ENCODE measurements at regions not wholly inside any gene's neighbourhood (a gene's known extent, or its start where the extent isn't known, plus 50 kb on each side); places are given as distances from the start of the nearest gene placed in this dataset.

- no peak for TF ChIP-seq POLR2AphosphoS5 (IDR thresholded peaks at IDR 0.05; ENCODE audit: low read depth, low read length)
- no peak for TF ChIP-seq POLR2A (IDR thresholded peaks at IDR 0.05; ENCODE audit: low read depth, low read length)
- TF ChIP-seq SPI1 (IDR thresholded peaks at IDR 0.05; ENCODE audit: low read depth, low read length), result no peak
- no peak for TF ChIP-seq POU2F2 (IDR thresholded peaks at IDR 0.05; ENCODE audit: low read depth, low read length)
- TF ChIP-seq TAF1 (IDR thresholded peaks at IDR 0.05; ENCODE audit: low read depth, low read length), result no peak
- no peak for TF ChIP-seq PAX5 (IDR thresholded peaks at IDR 0.05; ENCODE audit: insufficient read depth, low read length, severe bottlenecking)
- no peak for DNase-seq (ENCODE audit: insufficient read length, low spot score)
- no peak for FAIRE-seq
Measured at GRCh38 chr3:194874783-194875182, 189.1 kb downstream of the FAM43A start.

GRCh38 chr3:194875581-194876402 is 190.1 kb downstream of the FAM43A start:
- TF ChIP-seq PAX5 (IDR thresholded peaks at IDR 0.05; ENCODE audit: insufficient read depth, low read length, severe bottlenecking) (no peak), TAF1 (IDR thresholded peaks at IDR 0.05; ENCODE audit: low read depth, low read length) (no peak), POU2F2 (IDR thresholded peaks at IDR 0.05; ENCODE audit: low read depth, low read length) (no peak), POLR2AphosphoS5 (IDR thresholded peaks at IDR 0.05; ENCODE audit: low read depth, low read length) (no peak), SPI1 (IDR thresholded peaks at IDR 0.05; ENCODE audit: low read depth, low read length) (no peak), POLR2A (IDR thresholded peaks at IDR 0.05; ENCODE audit: low read depth, low read length) (no peak)

GRCh38 chr3:194876403-194877095 is 190.9 kb downstream of the FAM43A start:
- DNase-seq (ENCODE audit: insufficient read length, low spot score), result no peak
- FAIRE-seq, result no peak
- TF ChIP-seq POU2F2 (IDR thresholded peaks at IDR 0.05; ENCODE audit: low read depth, low read length) (no peak), POLR2AphosphoS5 (IDR thresholded peaks at IDR 0.05; ENCODE audit: low read depth, low read length) (no peak), SPI1 (IDR thresholded peaks at IDR 0.05; ENCODE audit: low read depth, low read length) (no peak), POLR2A (IDR thresholded peaks at IDR 0.05; ENCODE audit: low read depth, low read length) (no peak), PAX5 (IDR thresholded peaks at IDR 0.05; ENCODE audit: insufficient read depth, low read length, severe bottlenecking) (no peak), TAF1 (IDR thresholded peaks at IDR 0.05; ENCODE audit: low read depth, low read length) (no peak)

More at GRCh38 chr3:194875581-194876402, 190.1 kb downstream of the FAM43A start:
- FAIRE-seq (no peak), DNase-seq (ENCODE audit: insufficient read length, low spot score) (no peak)

GRCh38 chr3:194877291-194878119 is 191.8 kb downstream of the FAM43A start:
- TF ChIP-seq POLR2A (IDR thresholded peaks at IDR 0.05; ENCODE audit: low read depth, low read length), result no peak
- no peak for TF ChIP-seq POU2F2 (IDR thresholded peaks at IDR 0.05; ENCODE audit: low read depth, low read length)
- no peak for TF ChIP-seq POLR2AphosphoS5 (IDR thresholded peaks at IDR 0.05; ENCODE audit: low read depth, low read length)
- no peak for TF ChIP-seq PAX5 (IDR thresholded peaks at IDR 0.05; ENCODE audit: insufficient read depth, low read length, severe bottlenecking)
- TF ChIP-seq SPI1 (IDR thresholded peaks at IDR 0.05; ENCODE audit: low read depth, low read length), result no peak
- TF ChIP-seq TAF1 (IDR thresholded peaks at IDR 0.05; ENCODE audit: low read depth, low read length), result no peak
- FAIRE-seq (no peak), DNase-seq (ENCODE audit: insufficient read length, low spot score) (no peak)

GRCh38 chr3:194879126-194879877 is 193.6 kb downstream of the FAM43A start:
- peak; percentile 44; the same call in 1 of the 2 replicates for TF ChIP-seq SPI1 (IDR thresholded peaks at IDR 0.05; ENCODE audit: low read depth, low read length)
- no peak for TF ChIP-seq POLR2A (IDR thresholded peaks at IDR 0.05; ENCODE audit: low read depth, low read length)
- FAIRE-seq, result no peak
- DNase-seq (ENCODE audit: insufficient read length, low spot score), result no peak

GRCh38 chr3:194879991-194880939 is 194.6 kb downstream of the FAM43A start:
- FAIRE-seq, result no peak
- DNase-seq (ENCODE audit: insufficient read length, low spot score), result no peak

GRCh38 chr3:194880940-194881925 is 195.6 kb downstream of the FAM43A start:
- DNase-seq (ENCODE audit: insufficient read length, low spot score) (no peak), FAIRE-seq (no peak)
- TF ChIP-seq SPI1 (IDR thresholded peaks at IDR 0.05; ENCODE audit: low read depth, low read length) (no peak), TAF1 (IDR thresholded peaks at IDR 0.05; ENCODE audit: low read depth, low read length) (no peak), POLR2A (IDR thresholded peaks at IDR 0.05; ENCODE audit: low read depth, low read length) (no peak), PAX5 (IDR thresholded peaks at IDR 0.05; ENCODE audit: insufficient read depth, low read length, severe bottlenecking) (no peak), POLR2AphosphoS5 (IDR thresholded peaks at IDR 0.05; ENCODE audit: low read depth, low read length) (no peak), POU2F2 (IDR thresholded peaks at IDR 0.05; ENCODE audit: low read depth, low read length) (no peak)

More at GRCh38 chr3:194879991-194880939, 194.6 kb downstream of the FAM43A start:
- TF ChIP-seq PAX5 (IDR thresholded peaks at IDR 0.05; ENCODE audit: insufficient read depth, low read length, severe bottlenecking) (no peak), POLR2AphosphoS5 (IDR thresholded peaks at IDR 0.05; ENCODE audit: low read depth, low read length) (no peak), POU2F2 (IDR thresholded peaks at IDR 0.05; ENCODE audit: low read depth, low read length) (no peak), POLR2A (IDR thresholded peaks at IDR 0.05; ENCODE audit: low read depth, low read length) (no peak), TAF1 (IDR thresholded peaks at IDR 0.05; ENCODE audit: low read depth, low read length) (no peak), SPI1 (IDR thresholded peaks at IDR 0.05; ENCODE audit: low read depth, low read length) (no peak)

Measured in GM12891 (cell line).